ENCODE measurements at regions not wholly inside any gene's neighbourhood (a gene's known extent, or its start where the extent isn't known, plus 50 kb on each side); places are given as distances from the start of the nearest gene placed in this dataset.

GRCh38 chr5:56506211-56506965 lies 273.3 kb upstream of the ANKRD55 start:
- H3K27ac ChIP-seq = no peak overlapping the region
- peaks cover 1% of the 10 kb centered on the region for H3K4me1 ChIP-seq
- no peaks in the 10 kb centered on the region for H3K36me3 ChIP-seq
- DNase-seq (ENCODE audit: low spot score in 2 of 2) = no peak
- no peak overlapping the region for H3K4me3 ChIP-seq
- no peak for TF ChIP-seq EP300 (IDR thresholded peaks at IDR 0.05)
- no peak for TF ChIP-seq CTCF (IDR thresholded peaks at IDR 0.05)
- no peak for TF ChIP-seq POLR2A (IDR thresholded peaks at IDR 0.05)
- TF ChIP-seq POLR2AphosphoS5 (IDR thresholded peaks at IDR 0.05) = no peak
- 83% methylated on average over 4 of the region's 4 CpGs for WGBS
- H3K9me3 ChIP-seq = no peaks in the 10 kb centered on the region
- no peaks in the 10 kb centered on the region for H3K27me3 ChIP-seq

- H3K4me1 ChIP-seq = no peaks in the 10 kb centered on the region
- no peaks in the 10 kb centered on the region for H3K27me3 ChIP-seq
- H3K4me3 ChIP-seq = no peak overlapping the region
- H3K36me3 ChIP-seq = no peaks in the 10 kb centered on the region
- TF ChIP-seq EP300 (IDR thresholded peaks at IDR 0.05) = no peak
- no peak for TF ChIP-seq POLR2AphosphoS5 (IDR thresholded peaks at IDR 0.05)
- no peak for TF ChIP-seq CTCF (IDR thresholded peaks at IDR 0.05)
- TF ChIP-seq POLR2A (IDR thresholded peaks at IDR 0.05) = no peak
- no peaks in the 10 kb centered on the region for H3K9me3 ChIP-seq
- WGBS = 93% methylated on average over 3 of the region's 3 CpGs
- DNase-seq (ENCODE audit: low spot score in 2 of 2) = no peak
- H3K27ac ChIP-seq = no peak overlapping the region
These were observed 270.8 kb upstream of the ANKRD55 start for GRCh38 chr5:56503929-56504328.

- H3K9me3 ChIP-seq = no peaks in the 10 kb centered on the region
- H3K36me3 ChIP-seq = no peaks in the 10 kb centered on the region
- no peak overlapping the region for H3K4me3 ChIP-seq
- H3K27ac ChIP-seq = no peak overlapping the region
- DNase-seq (ENCODE audit: low spot score in 2 of 2) = no peak
- 72% methylated on average over 5 of the region's 5 CpGs for WGBS
- no peaks in the 10 kb centered on the region for H3K4me1 ChIP-seq
- TF ChIP-seq EP300 (IDR thresholded peaks at IDR 0.05) = no peak
- no peak for TF ChIP-seq POLR2AphosphoS5 (IDR thresholded peaks at IDR 0.05)
- TF ChIP-seq POLR2A (IDR thresholded peaks at IDR 0.05) = no peak
- TF ChIP-seq CTCF (IDR thresholded peaks at IDR 0.05) = no peak
- no peaks in the 10 kb centered on the region for H3K27me3 ChIP-seq
These were observed 268.8 kb upstream of the ANKRD55 start for GRCh38 chr5:56501781-56502557.

GRCh38 chr5:56499901-56500300 lies 266.8 kb upstream of the ANKRD55 start:
- Histone ChIP-seq H3K9me3 (no peaks in the 10 kb centered on the region), H3K27me3 (no peaks in the 10 kb centered on the region), H3K4me3 (no peak overlapping the region), H3K27ac (no peak overlapping the region), H3K4me1 (no peaks in the 10 kb centered on the region), H3K36me3 (no peaks in the 10 kb centered on the region)
- 79% methylated on average over 5 of the region's 5 CpGs for WGBS
- TF ChIP-seq POLR2AphosphoS5 (IDR thresholded peaks at IDR 0.05) (no peak), CTCF (IDR thresholded peaks at IDR 0.05) (no peak), POLR2A (IDR thresholded peaks at IDR 0.05) (no peak), EP300 (IDR thresholded peaks at IDR 0.05) (no peak)
- DNase-seq (ENCODE audit: low spot score in 2 of 2) = no peak

- Histone ChIP-seq H3K4me1 (no peaks in the 10 kb centered on the region), H3K27me3 (no peaks in the 10 kb centered on the region)
- DNase-seq (ENCODE audit: low spot score in 2 of 2) = no peak
These were observed 266.4 kb upstream of the ANKRD55 start for GRCh38 chr5:56499491-56499890.

More at GRCh38 chr5:56499491-56499890, 266.4 kb upstream of the ANKRD55 start:
- H3K36me3 ChIP-seq = no peaks in the 10 kb centered on the region
- WGBS = 73% methylated on average over 4 of the region's 4 CpGs
- TF ChIP-seq POLR2AphosphoS5 (IDR thresholded peaks at IDR 0.05) (no peak), POLR2A (IDR thresholded peaks at IDR 0.05) (no peak), CTCF (IDR thresholded peaks at IDR 0.05) (no peak), EP300 (IDR thresholded peaks at IDR 0.05) (no peak)
- H3K4me3 ChIP-seq = no peak overlapping the region
- H3K9me3 ChIP-seq = no peaks in the 10 kb centered on the region
- H3K27ac ChIP-seq = no peak overlapping the region

All from suprapubic skin (tissue), 4 donors.